ENCODE measurements at regions not wholly inside any gene's neighbourhood (a gene's known extent, or its start where the extent isn't known, plus 50 kb on each side); places are given as distances from the start of the nearest gene placed in this dataset.

- TF ChIP-seq GATAD2A (IDR thresholded peaks at IDR 0.05) (no peak), ZNF224 (CRISPR knock-in tag; IDR thresholded peaks at IDR 0.05) (no peak), TFAM (CRISPR knock-in tag; conservative IDR thresholded peaks at IDR 0.05) (no peak), CTCF (IDR thresholded peaks at IDR 0.05 in 2 of 3, conservative IDR thresholded peaks at IDR 0.05 in 1 of 3; ENCODE audit: insufficient read depth in 2 of 3, low read depth in 1 of 3, low read length in 3 of 3) (no peak), PKNOX1 (IDR thresholded peaks at IDR 0.05) (no peak), ZBTB43 (CRISPR knock-in tag; IDR thresholded peaks at IDR 0.05) (no peak), POLR2A (conservative IDR thresholded peaks at IDR 0.05) (no peak), ATF7 (IDR thresholded peaks at IDR 0.05) (no peak), ELK1 (CRISPR knock-in tag; IDR thresholded peaks at IDR 0.05) (no peak), REST (IDR thresholded peaks at IDR 0.05; ENCODE audit: borderline replicate concordance) (no peak), REST (CRISPR knock-in tag; IDR thresholded peaks at IDR 0.05; ENCODE audit: low read depth) (no peak), EZH2 (IDR thresholded peaks at IDR 0.05; ENCODE audit: borderline replicate concordance, low read depth, low read length) (no peak), ATF1 (CRISPR knock-in tag; IDR thresholded peaks at IDR 0.05) (no peak), ATF1 (tag; IDR thresholded peaks at IDR 0.05) (no peak)
These were observed 136.2 kb upstream of the NTM start for GRCh38 chr11:131234221-131234620.

Measured in K562 (cell line).